Heart left ventricle (tissue), 13 donors: ENCODE measurements at regions not wholly inside any gene's neighbourhood (a gene's known extent, or its start where the extent isn't known, plus 50 kb on each side); places are given as distances from the start of the nearest gene placed in this dataset.

Source experiments
- POLR2A ChIP-seq, 2 donors: fragments of 450-650 bp; IDR thresholded peaks; one replicate each; pipeline ENCODE4 v1.6.1; 2017; ENCODE audit warnings: antibody characterized with exemption in 2 of 2, mild to moderate bottlenecking in 2 of 2, moderate library complexity in 2 of 2
- TF ChIP-seq, protein P1 (sequence below), 12 donors: fragments of 200-600 bp; sonication (generic) in 4 of 12; IDR thresholded peaks; one replicate each; pipeline versions ENCODE4 v1.5.0 to v1.8.0; 2018 to 2022; ENCODE audit warnings: antibody characterized with exemption in 12 of 12, mild to moderate bottlenecking in 5 of 12
- donor health status: ischemic (EF 13 %, LVEDD 7.1; RV severe dilation, severe dysfunction).
- donor health status: DM: no; HTN: yes; CAD: no.
- donor health status: DM: no; HTN: no; CAD: no.
- donor health status: ischemic (EF 25% LVEDD 6.9; RV normal size, moderate dysfunction).
- donor health status: ischemic (EF 25% LVEDD 5.7; RV mildly dilated, moderate dysfunction).
- donor health status: ischemic (EF 35%, LVEDD 5.7; RV mildly dilated, moderate dysfunction).
- donor health status: nonischemic (EF 11% LVEDD 7.7; RV severe dilation, severe dysfunction).
- donor health status: DM: yes; HTN: yes; CAD: no.
- donor health status: PGD.
- donor health status: ischemic (EF 29% LVEDD 5.4; RV normal size, mild dysfunction).
- donor health status: nonischemic (EF 23%, LVEDD 6.1; RV moderate dilation, normal function).

DNA sequence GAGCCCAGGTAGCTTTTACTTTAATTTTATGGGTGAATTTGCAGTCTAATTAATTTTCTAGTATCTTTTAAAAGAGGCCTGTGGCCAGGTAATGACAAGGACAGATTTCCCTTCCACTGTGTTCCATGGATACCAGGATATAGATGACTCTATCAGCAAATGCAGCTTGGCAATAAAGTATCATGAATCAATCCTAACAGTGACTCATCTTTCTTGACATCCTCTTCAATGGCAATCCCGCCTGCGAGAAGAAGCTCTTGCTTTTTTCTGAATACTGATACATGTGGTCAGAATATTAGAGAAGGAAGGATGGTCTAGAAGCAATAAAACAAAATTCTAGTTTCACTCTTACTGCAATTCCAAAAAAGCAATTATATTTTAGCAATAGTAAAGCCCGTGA is 267.8 kb downstream of the DTHD1 start:
- no peak for TF ChIP-seq POLR2A (IDR thresholded peaks at IDR 0.05)
- TF ChIP-seq, protein P1, sequence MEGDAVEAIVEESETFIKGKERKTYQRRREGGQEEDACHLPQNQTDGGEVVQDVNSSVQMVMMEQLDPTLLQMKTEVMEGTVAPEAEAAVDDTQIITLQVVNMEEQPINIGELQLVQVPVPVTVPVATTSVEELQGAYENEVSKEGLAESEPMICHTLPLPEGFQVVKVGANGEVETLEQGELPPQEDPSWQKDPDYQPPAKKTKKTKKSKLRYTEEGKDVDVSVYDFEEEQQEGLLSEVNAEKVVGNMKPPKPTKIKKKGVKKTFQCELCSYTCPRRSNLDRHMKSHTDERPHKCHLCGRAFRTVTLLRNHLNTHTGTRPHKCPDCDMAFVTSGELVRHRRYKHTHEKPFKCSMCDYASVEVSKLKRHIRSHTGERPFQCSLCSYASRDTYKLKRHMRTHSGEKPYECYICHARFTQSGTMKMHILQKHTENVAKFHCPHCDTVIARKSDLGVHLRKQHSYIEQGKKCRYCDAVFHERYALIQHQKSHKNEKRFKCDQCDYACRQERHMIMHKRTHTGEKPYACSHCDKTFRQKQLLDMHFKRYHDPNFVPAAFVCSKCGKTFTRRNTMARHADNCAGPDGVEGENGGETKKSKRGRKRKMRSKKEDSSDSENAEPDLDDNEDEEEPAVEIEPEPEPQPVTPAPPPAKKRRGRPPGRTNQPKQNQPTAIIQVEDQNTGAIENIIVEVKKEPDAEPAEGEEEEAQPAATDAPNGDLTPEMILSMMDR (IDR thresholded peaks at IDR 0.05), result no peak
